ENCODE measurements at regions not wholly inside any gene's neighbourhood (a gene's known extent, or its start where the extent isn't known, plus 50 kb on each side); places are given as distances from the start of the nearest gene placed in this dataset.

GRCh38 chr10:124212702-124213101, 119.3 kb upstream of the CHST15 start:
- H3K27me3 ChIP-seq (ENCODE audit: control insufficient read depth, insufficient read depth, low read length, poor library complexity, severe bottlenecking) = no peaks in the 10 kb centered on the region
- no peaks in the 10 kb centered on the region for H3K36me3 ChIP-seq (ENCODE audit: control insufficient read depth, insufficient read depth, low read length)
- no peak overlapping the region for H3K27ac ChIP-seq (ENCODE audit: low read depth, low read length)
- no peaks in the 10 kb centered on the region for H3K9me3 ChIP-seq (ENCODE audit: control insufficient read depth, low read length)
- no peak for DNase-seq
- Mint-ChIP-seq H3K36me3 (ENCODE audit: low read depth) (no peaks in the 10 kb centered on the region), H3K4me3 (no peak overlapping the region), H3K4me1 (no peaks in the 10 kb centered on the region), H3K27ac (no peak overlapping the region), H3K9me3 (no peaks in the 10 kb centered on the region), H3K27me3 (ENCODE audit: insufficient read depth) (peaks cover under 1% of the 10 kb centered on the region)
- TF ChIP-seq, protein P1, sequence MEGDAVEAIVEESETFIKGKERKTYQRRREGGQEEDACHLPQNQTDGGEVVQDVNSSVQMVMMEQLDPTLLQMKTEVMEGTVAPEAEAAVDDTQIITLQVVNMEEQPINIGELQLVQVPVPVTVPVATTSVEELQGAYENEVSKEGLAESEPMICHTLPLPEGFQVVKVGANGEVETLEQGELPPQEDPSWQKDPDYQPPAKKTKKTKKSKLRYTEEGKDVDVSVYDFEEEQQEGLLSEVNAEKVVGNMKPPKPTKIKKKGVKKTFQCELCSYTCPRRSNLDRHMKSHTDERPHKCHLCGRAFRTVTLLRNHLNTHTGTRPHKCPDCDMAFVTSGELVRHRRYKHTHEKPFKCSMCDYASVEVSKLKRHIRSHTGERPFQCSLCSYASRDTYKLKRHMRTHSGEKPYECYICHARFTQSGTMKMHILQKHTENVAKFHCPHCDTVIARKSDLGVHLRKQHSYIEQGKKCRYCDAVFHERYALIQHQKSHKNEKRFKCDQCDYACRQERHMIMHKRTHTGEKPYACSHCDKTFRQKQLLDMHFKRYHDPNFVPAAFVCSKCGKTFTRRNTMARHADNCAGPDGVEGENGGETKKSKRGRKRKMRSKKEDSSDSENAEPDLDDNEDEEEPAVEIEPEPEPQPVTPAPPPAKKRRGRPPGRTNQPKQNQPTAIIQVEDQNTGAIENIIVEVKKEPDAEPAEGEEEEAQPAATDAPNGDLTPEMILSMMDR (conservative IDR thresholded peaks at IDR 0.05) = no peak
- WGBS, 2 experiments (ENCODE audit: insufficient coverage in 1 of 2, insufficient read length in 1 of 2) = 95 to 96% methylated on average over 5 to 9 of the region's 9 CpGs
- no peak overlapping the region for H3K9ac ChIP-seq (ENCODE audit: extremely low read depth, low read length, poor library complexity, severe bottlenecking)
- H3K4me1 ChIP-seq (ENCODE audit: control insufficient read depth, insufficient read depth, low read length) = no peaks in the 10 kb centered on the region
- no peak overlapping the region for H3K4me3 ChIP-seq (ENCODE audit: low read length)

DNA sequence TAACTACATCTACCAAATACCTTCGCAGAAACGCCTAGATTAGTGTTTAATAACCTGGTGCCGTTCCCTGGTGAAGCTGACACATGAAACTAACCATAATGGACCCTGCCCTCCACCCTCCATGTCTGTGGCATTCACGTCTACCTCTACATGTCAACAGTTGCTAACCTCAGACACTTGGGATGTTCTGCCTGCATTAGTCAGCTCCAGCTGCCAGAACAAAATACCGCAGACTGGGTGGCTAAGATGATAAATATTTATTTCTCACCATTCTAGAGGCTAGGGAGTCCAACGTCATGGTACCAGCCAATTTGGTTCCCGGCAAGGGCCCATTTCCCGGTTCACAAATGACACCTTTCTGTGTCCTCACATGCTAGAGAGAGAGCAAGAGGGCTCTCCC, 118.5 kb upstream of the CHST15 start:
- no peak overlapping the region for H3K27ac Mint-ChIP-seq

DNA sequence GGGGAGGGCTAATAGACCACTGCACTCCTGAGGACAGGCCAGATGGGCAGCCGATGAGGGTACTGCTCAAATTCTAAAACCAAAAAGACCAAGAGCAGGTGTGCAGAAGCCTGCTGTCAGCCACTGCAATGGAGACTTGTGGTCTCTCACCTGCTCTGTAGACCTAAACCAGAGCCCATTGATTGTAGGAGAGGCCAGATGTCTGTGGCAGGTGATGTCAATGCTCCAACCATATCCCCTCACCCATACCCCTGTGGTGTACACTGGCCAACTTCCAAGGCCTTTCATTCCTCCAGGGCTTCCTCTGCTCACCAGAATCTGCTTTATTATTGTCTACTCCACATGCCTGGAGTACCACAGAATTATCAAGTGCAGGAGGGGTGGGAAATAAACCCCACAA, 116.9 kb upstream of the CHST15 start:
- Mint-ChIP-seq H3K9me3 (peaks cover 5% of the 10 kb centered on the region), H3K4me1 (no peaks in the 10 kb centered on the region), H3K27me3 (ENCODE audit: insufficient read depth) (peaks cover 3% of the 10 kb centered on the region), H3K36me3 (ENCODE audit: low read depth) (no peaks in the 10 kb centered on the region), H3K27ac (no peak overlapping the region), H3K4me3 (no peak overlapping the region)
- no peak overlapping the region for H3K4me3 ChIP-seq (ENCODE audit: low read length)
- H3K9me3 ChIP-seq (ENCODE audit: control insufficient read depth, low read length) = no peaks in the 10 kb centered on the region
- no peak overlapping the region for H3K27ac ChIP-seq (ENCODE audit: low read depth, low read length)
- 96 to 100% methylated on average over 1 of the region's 1 CpG for WGBS, 2 experiments (ENCODE audit: insufficient coverage in 1 of 2, insufficient read length in 1 of 2)
- no peak overlapping the region for H3K9ac ChIP-seq (ENCODE audit: extremely low read depth, low read length, poor library complexity, severe bottlenecking)
- DNase-seq = no peak
- H3K27me3 ChIP-seq (ENCODE audit: control insufficient read depth, insufficient read depth, low read length, poor library complexity, severe bottlenecking) = no peaks in the 10 kb centered on the region
- TF ChIP-seq, protein P1 (conservative IDR thresholded peaks at IDR 0.05) = no peak
- H3K36me3 ChIP-seq (ENCODE audit: control insufficient read depth, insufficient read depth, low read length) = no peaks in the 10 kb centered on the region
- no peaks in the 10 kb centered on the region for H3K4me1 ChIP-seq (ENCODE audit: control insufficient read depth, insufficient read depth, low read length)

More for the DNA sequence above, 118.5 kb upstream of the CHST15 start:
- Mint-ChIP-seq H3K27me3 (ENCODE audit: insufficient read depth) (peaks cover 2% of the 10 kb centered on the region), H3K4me3 (no peak overlapping the region), H3K36me3 (ENCODE audit: low read depth) (no peaks in the 10 kb centered on the region), H3K4me1 (no peaks in the 10 kb centered on the region), H3K9me3 (peaks cover 5% of the 10 kb centered on the region)
- Histone ChIP-seq H3K4me1 (ENCODE audit: control insufficient read depth, insufficient read depth, low read length) (no peaks in the 10 kb centered on the region), H3K4me3 (ENCODE audit: low read length) (no peak overlapping the region), H3K27ac (ENCODE audit: low read depth, low read length) (no peak overlapping the region), H3K9ac (ENCODE audit: extremely low read depth, low read length, poor library complexity, severe bottlenecking) (no peak overlapping the region), H3K9me3 (ENCODE audit: control insufficient read depth, low read length) (no peaks in the 10 kb centered on the region), H3K27me3 (ENCODE audit: control insufficient read depth, insufficient read depth, low read length, poor library complexity, severe bottlenecking) (no peaks in the 10 kb centered on the region), H3K36me3 (ENCODE audit: control insufficient read depth, insufficient read depth, low read length) (no peaks in the 10 kb centered on the region)
- no peak for DNase-seq
- TF ChIP-seq, protein P1 (conservative IDR thresholded peaks at IDR 0.05) = no peak
- 93 to 96% methylated on average over 4 to 8 of the region's 8 CpGs for WGBS, 2 experiments (ENCODE audit: insufficient coverage in 1 of 2, insufficient read length in 1 of 2)
